Mesenchymal stem cell (in vitro differentiated cells and primary cell): ENCODE measurements at regions not wholly inside any gene's neighbourhood (a gene's known extent, or its start where the extent isn't known, plus 50 kb on each side); places are given as distances from the start of the nearest gene placed in this dataset. TPM values are rescaled to one million over a fixed set of nuclear protein-coding genes. Genes with fewer than 3 reads are reported as not detected.

ENCODE experiments used
- DNase-seq: peaks from one replicate; pipeline ENCODE4 v3.0.0-alpha.2; 2013
- H2AFZ ChIP-seq: one replicate; pipeline ENCODE4 v1.6.1; 2013; ENCODE audit warnings: low read depth, mild to moderate bottlenecking, control low read depth, inconsistent platforms, low read length, moderate library complexity
- H2AK5ac ChIP-seq: 2 replicates; pipeline ENCODE4 v1.6.1; 2013; ENCODE audit warnings: low read length, moderate library complexity, mild to moderate bottlenecking, inconsistent platforms; ENCODE audit not compliant: severe bottlenecking
- H2BK120ac ChIP-seq: one replicate; pipeline ENCODE4 v1.6.1; 2013; ENCODE audit warnings: low read depth, mild to moderate bottlenecking, inconsistent platforms, low read length, moderate library complexity
- H2BK12ac ChIP-seq, 2 experiments: one replicate each; pipeline ENCODE4 v1.6.1; 2013; ENCODE audit warnings: inconsistent platforms in 2 of 2, low read length in 2 of 2, mild to moderate bottlenecking in 2 of 2, moderate library complexity in 2 of 2, control low read depth in 1 of 2
- H2BK15ac ChIP-seq: one replicate; pipeline ENCODE4 v1.6.1; 2013; ENCODE audit warnings: mild to moderate bottlenecking, low read depth, inconsistent platforms; ENCODE audit not compliant: poor library complexity, severe bottlenecking
- H2BK5ac ChIP-seq: 2 replicates; pipeline ENCODE4 v1.6.1; 2013; ENCODE audit warnings: low read depth, mild to moderate bottlenecking, low read length, control low read depth, inconsistent platforms; ENCODE audit not compliant: poor library complexity, severe bottlenecking
- H3K14ac ChIP-seq, 2 experiments: one replicate each; pipeline ENCODE4 v1.6.1; 2013; ENCODE audit warnings: inconsistent platforms in 2 of 2, low read length in 2 of 2, control low read depth in 1 of 2, mild to moderate bottlenecking in 1 of 2, moderate library complexity in 1 of 2
- H3K18ac ChIP-seq, 2 experiments: one replicate each; pipeline ENCODE4 v1.6.1; 2013; ENCODE audit warnings: inconsistent platforms in 2 of 2, low read length in 2 of 2, control low read depth in 1 of 2, low read depth in 1 of 2, mild to moderate bottlenecking in 1 of 2
- H3K23ac ChIP-seq, 2 experiments: one replicate each; pipeline ENCODE4 v1.6.1; 2013; ENCODE audit warnings: inconsistent platforms in 2 of 2, low read length in 2 of 2, mild to moderate bottlenecking in 2 of 2, moderate library complexity in 2 of 2, control low read depth in 1 of 2
- H3K27ac ChIP-seq: 2 replicates; pipeline ENCODE4 v1.5.1; 2013; ENCODE audit warnings: mild to moderate bottlenecking, moderate library complexity, low read length, control low read depth, inconsistent platforms; ENCODE audit not compliant: poor library complexity, severe bottlenecking
- H3K27me3 ChIP-seq, 2 experiments: 2 replicates each; pipeline versions ENCODE4 v1.6.1 to v1.7.0; 2013; ENCODE audit warnings: low read length in 2 of 2, mild to moderate bottlenecking in 2 of 2, moderate library complexity in 2 of 2, control low read depth in 1 of 2, inconsistent platforms in 1 of 2; ENCODE audit not compliant: control insufficient read depth in 1 of 2, insufficient read depth in 1 of 2
- H3K36me3 ChIP-seq, 2 experiments: 2 replicates each; pipeline versions ENCODE4 v1.6.1 to v1.7.0; 2013; ENCODE audit warnings: low read length in 2 of 2, control low read depth in 1 of 2, inconsistent platforms in 1 of 2, low read depth in 1 of 2, mild to moderate bottlenecking in 1 of 2; ENCODE audit not compliant: insufficient read depth in 2 of 2, control insufficient read depth in 1 of 2
- H3K4ac ChIP-seq, 2 experiments: one replicate each; pipeline ENCODE4 v1.6.1; 2013; ENCODE audit warnings: inconsistent platforms in 2 of 2, low read length in 2 of 2, mild to moderate bottlenecking in 2 of 2, moderate library complexity in 2 of 2, control low read depth in 1 of 2, low read depth in 1 of 2
- H3K4me1 ChIP-seq: 2 replicates; pipeline ENCODE4 v1.6.1; 2013; ENCODE audit warnings: low read depth, low read length, control low read depth; ENCODE audit not compliant: control insufficient read depth, insufficient read depth
- H3K4me2 ChIP-seq: 2 replicates; pipeline ENCODE4 v1.6.1; 2013; ENCODE audit warnings: low read length, mild to moderate bottlenecking, inconsistent platforms; ENCODE audit not compliant: poor library complexity, severe bottlenecking
- H3K4me3 ChIP-seq, 2 experiments: 2 replicates each; pipeline versions ENCODE4 v1.5.1 to v1.7.0; 2013; ENCODE audit warnings: low read length in 2 of 2, mild to moderate bottlenecking in 2 of 2, control low read depth in 1 of 2, low read depth in 1 of 2; ENCODE audit not compliant: insufficient read depth in 1 of 2
- H3K79me1 ChIP-seq: replicated peaks from 2 replicates; pipeline ENCODE4 v1.6.1; 2013; ENCODE audit warnings: mild to moderate bottlenecking, control low read depth, low read length, inconsistent platforms; ENCODE audit not compliant: poor library complexity, severe bottlenecking
- H3K9ac ChIP-seq: 2 replicates; pipeline ENCODE4 v1.7.0; 2013; ENCODE audit warnings: mild to moderate bottlenecking, low read length, moderate library complexity
- H3K9me3 ChIP-seq: 2 replicates; pipeline ENCODE4 v1.7.0; 2013; ENCODE audit warnings: mild to moderate bottlenecking, low read length; ENCODE audit not compliant: control insufficient read depth
- H4K8ac ChIP-seq: one replicate; pipeline ENCODE4 v1.6.1; 2013; ENCODE audit warnings: inconsistent platforms, mild to moderate bottlenecking, low read length, moderate library complexity
- H4K91ac ChIP-seq: one replicate; pipeline ENCODE4 v1.6.1; 2013; ENCODE audit warnings: mild to moderate bottlenecking, low read length, inconsistent platforms
- WGBS: methylation state at CpG from one replicate; pipeline ENCODE4 v1.1.7; 2013; ENCODE audit warnings: mixed read lengths; 5-methylcytosine and 5-hydroxymethylcytosine counted together
- small RNA-seq: library from polyadenylated mRNA; stranded (forward); fragments of <200 nt; extraction: miRNeasy Mini kit (QIAGEN cat#:217004); gene quantifications from one replicate; pipeline ENCODE3, GENCODE V24; 2013; ENCODE audit warnings: low read depth

DNA sequence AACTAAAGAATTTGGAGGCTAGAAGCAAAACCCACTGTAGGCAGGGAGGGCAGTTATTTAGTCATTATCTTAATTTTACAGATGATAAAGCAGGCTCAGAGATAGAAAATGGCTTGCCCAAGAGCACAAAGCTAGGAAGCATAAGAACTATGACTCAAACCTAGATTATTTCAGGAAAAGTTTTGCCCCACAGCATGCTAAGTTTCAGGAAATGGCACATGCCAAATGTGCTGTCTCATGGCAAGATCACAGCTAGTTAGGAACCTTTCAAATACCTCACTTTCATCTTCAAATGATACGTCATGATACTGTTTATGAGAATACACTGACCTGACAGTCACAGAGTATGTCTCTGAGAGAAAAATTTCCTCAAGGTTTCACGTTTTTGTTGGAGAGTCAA is 78.5 kb upstream of the SPANXC start:
- no peak for DNase-seq
- 100% methylated on average over 1 of the region's 2 CpGs for whole genome bisulfite sequencing
- no peaks in the 10 kb centered on the region for H3K79me1 ChIP-seq
- no peaks in the 10 kb centered on the region for H3K27me3 ChIP-seq
- H3K4me1 ChIP-seq: no peaks in the 10 kb centered on the region
- H2BK120ac ChIP-seq: no peak overlapping the region
- H2BK12ac ChIP-seq: no peak overlapping the region
- H3K4me3 ChIP-seq: no peak overlapping the region
- H2BK5ac ChIP-seq: no peak overlapping the region
- H3K4me2 ChIP-seq: no peak overlapping the region
- no peak overlapping the region for H2BK15ac ChIP-seq
- H3K23ac ChIP-seq: no peak overlapping the region
- no peak overlapping the region for H3K9ac ChIP-seq
- H2AFZ ChIP-seq: no peak overlapping the region
- peaks cover 3% of the 10 kb centered on the region for H3K9me3 ChIP-seq
- H2AK5ac ChIP-seq: no peak overlapping the region
- no peak overlapping the region for H3K27ac ChIP-seq
- no peak overlapping the region for H3K4ac ChIP-seq
- H3K36me3 ChIP-seq: no peaks in the 10 kb centered on the region
- H4K91ac ChIP-seq: no peak overlapping the region
- H3K14ac ChIP-seq: no peak overlapping the region
- H4K8ac ChIP-seq: no peak overlapping the region
- H3K18ac ChIP-seq: no peak overlapping the region

DNA sequence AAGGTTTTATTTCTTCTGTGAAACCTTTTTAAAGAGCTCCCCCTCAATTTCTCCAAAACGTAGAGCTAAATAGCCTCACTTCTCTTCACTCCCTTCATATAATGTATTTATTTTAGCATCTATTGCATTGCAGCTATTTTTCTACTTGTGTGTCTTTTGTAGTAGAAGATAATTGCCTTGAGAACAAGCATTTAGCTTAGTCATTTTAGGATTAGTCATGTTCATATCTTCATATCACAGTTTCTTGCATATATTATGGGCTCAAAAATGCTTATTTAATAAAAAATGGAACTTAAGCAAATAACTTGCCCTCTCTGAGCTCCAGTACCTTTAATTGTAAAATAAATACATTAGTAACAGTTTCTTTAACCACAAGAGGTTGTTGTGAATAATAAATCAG is 72.1 kb upstream of the SPANXC start:
- no peak overlapping the region for H3K18ac ChIP-seq
- no peak overlapping the region for H3K9ac ChIP-seq
- H3K14ac ChIP-seq: no peak overlapping the region
- H3K79me1 ChIP-seq: no peaks in the 10 kb centered on the region
- no peaks in the 10 kb centered on the region for H3K9me3 ChIP-seq
- no peak overlapping the region for H3K23ac ChIP-seq
- H3K4me3 ChIP-seq: no peak overlapping the region
- no peak overlapping the region for H3K27ac ChIP-seq
- H3K36me3 ChIP-seq: no peaks in the 10 kb centered on the region
- no peak overlapping the region for H4K91ac ChIP-seq
- no peak overlapping the region for H4K8ac ChIP-seq
- no peak overlapping the region for H2BK12ac ChIP-seq
- H3K4ac ChIP-seq: no peak overlapping the region
- H2AFZ ChIP-seq: no peak overlapping the region
- H2BK120ac ChIP-seq: no peak overlapping the region
- H2BK5ac ChIP-seq: no peak overlapping the region
- H3K4me2 ChIP-seq: no peak overlapping the region
- no peak for DNase-seq
- H3K27me3 ChIP-seq: no peaks in the 10 kb centered on the region
- H3K4me1 ChIP-seq: no peaks in the 10 kb centered on the region
- H2BK15ac ChIP-seq: no peak overlapping the region
- no peak overlapping the region for H2AK5ac ChIP-seq
- no CpG with 5 or more reads among the region's 1 CpG for WGBS

DNA sequence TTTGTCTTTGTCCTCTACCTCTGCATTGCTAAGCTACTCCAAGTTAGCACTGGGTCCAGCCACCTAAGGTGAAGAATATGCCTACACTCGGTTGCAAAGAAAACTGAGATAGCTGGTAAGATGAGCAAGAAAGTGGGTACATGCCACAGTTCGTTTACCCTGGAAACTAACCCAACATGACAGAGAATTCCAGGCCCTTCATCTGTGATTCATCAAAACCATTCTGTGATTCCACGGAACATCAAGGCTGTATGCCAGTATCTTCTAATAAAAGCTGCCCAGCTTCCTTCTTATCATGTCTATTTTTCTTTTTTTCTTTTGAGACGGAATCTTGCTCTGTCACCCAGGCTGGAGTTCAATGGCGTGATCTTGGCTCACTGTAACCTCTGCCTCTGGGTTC is 58.7 kb upstream of the SPANXC start:
- no peak overlapping the region for H2BK12ac ChIP-seq
- 82% methylated on average over 4 of the region's 5 CpGs for WGBS
- no peak overlapping the region for H3K14ac ChIP-seq
- H2BK15ac ChIP-seq: no peak overlapping the region
- no peak overlapping the region for H2AFZ ChIP-seq
- H3K27me3 ChIP-seq: no peaks in the 10 kb centered on the region
- no peak overlapping the region for H4K8ac ChIP-seq
- no peak overlapping the region for H2AK5ac ChIP-seq
- no peak overlapping the region for H3K4me2 ChIP-seq
- H3K9ac ChIP-seq: no peak overlapping the region
- H3K36me3 ChIP-seq: no peaks in the 10 kb centered on the region
- no peak overlapping the region for H3K4ac ChIP-seq
- no peak overlapping the region for H2BK120ac ChIP-seq
- no peaks in the 10 kb centered on the region for H3K79me1 ChIP-seq
- H2BK5ac ChIP-seq: no peak overlapping the region
- no peaks in the 10 kb centered on the region for H3K4me1 ChIP-seq
- no peak overlapping the region for H3K18ac ChIP-seq
- H3K9me3 ChIP-seq: peaks cover 5% of the 10 kb centered on the region
- no peak for DNase-seq
- H3K4me3 ChIP-seq: no peak overlapping the region
- H3K27ac ChIP-seq: no peak overlapping the region
- H4K91ac ChIP-seq: no peak overlapping the region
- no peak overlapping the region for H3K23ac ChIP-seq

Small RNA genes in the stretch of these regions (small RNA-seq; reads per million reads assigned to genes)
- not detected for gene AC234779.1
